IMR-90 (cell line): ENCODE measurements at regions not wholly inside any gene's neighbourhood (a gene's known extent, or its start where the extent isn't known, plus 50 kb on each side); places are given as distances from the start of the nearest gene placed in this dataset.

Source experiments
- ATAC-seq: fragments of 200-7000 bp; cut with Tn5 transposase; 2 replicates; pipeline ENCODE4 v1.9.1; 2020; ENCODE audit warnings: low read depth, mild to moderate bottlenecking, moderate library complexity
- BruUV-seq: library from RNA; stranded (reverse); fragments of 400-500 nt; replicated peaks from 2 replicates; lab custom pipeline; 2021; lab: Mats Ljungman, UMichigan
- CTCF ChIA-PET: fragments of 300-600 bp; formaldehyde crosslinking; extraction: SDS; loops from one replicate; lab custom pipeline; 2021; ENCODE audit warnings: antibody characterized with exemption; lab: Yijun Ruan, JAX
- POLR2A ChIA-PET: fragments of 300-600 bp; sonication (Branson Sonifier 250); formaldehyde crosslinking; loops from one replicate; lab custom pipeline; 2022; ENCODE audit warnings: antibody characterized with exemption; ENCODE audit not compliant: unreplicated experiment; lab: Charles Lee
- DNase-seq: peaks from one replicate; pipeline ENCODE4 v3.0.0; 2013
- H2AFZ ChIP-seq: replicated peaks from 2 replicates; pipeline ENCODE3; 2013; ENCODE audit warnings: low read length, mild to moderate bottlenecking; ENCODE audit not compliant: poor library complexity
- H2AK5ac ChIP-seq: 2 replicates; pipeline ENCODE4 v1.6.1; 2013; ENCODE audit warnings: low read depth, low read length, inconsistent platforms
- H2AK9ac ChIP-seq: replicated peaks from 2 replicates; pipeline ENCODE3; 2013; ENCODE audit warnings: mild to moderate bottlenecking, low read depth, low read length, moderate library complexity; ENCODE audit not compliant: poor library complexity
- H2BK120ac ChIP-seq: 2 replicates; pipeline ENCODE4 v1.6.1; 2013; ENCODE audit warnings: low read depth, low read length, inconsistent platforms
- H2BK15ac ChIP-seq: 3 replicates; pipeline ENCODE4 v1.6.1; 2013; ENCODE audit warnings: low read depth, low read length, inconsistent platforms
- H2BK20ac ChIP-seq: 2 replicates; pipeline ENCODE4 v1.6.1; 2013; ENCODE audit warnings: low read depth, mild to moderate bottlenecking, inconsistent platforms, low read length, moderate library complexity
- H2BK5ac ChIP-seq: 2 replicates; pipeline ENCODE4 v1.6.1; 2013; ENCODE audit warnings: mild to moderate bottlenecking, low read depth, low read length, inconsistent platforms; ENCODE audit not compliant: poor library complexity, severe bottlenecking
- H3K14ac ChIP-seq: replicated peaks from 2 replicates; pipeline ENCODE4 v1.6.1; 2013; ENCODE audit warnings: low read depth, low read length, inconsistent platforms
- H3K18ac ChIP-seq: 2 replicates; pipeline ENCODE4 v1.6.1; 2013; ENCODE audit warnings: low read depth, low read length, control low read depth
- H3K23ac ChIP-seq: 2 replicates; pipeline ENCODE4 v1.6.1; 2013; ENCODE audit warnings: low read depth, low read length, inconsistent platforms
- H3K27ac ChIP-seq: 2 replicates; pipeline ENCODE4 v1.5.1; 2013; ENCODE audit warnings: mild to moderate bottlenecking, control low read depth, low read length; ENCODE audit not compliant: insufficient read depth
- H3K27me3 ChIP-seq: 2 replicates; pipeline ENCODE4 v1.6.1; 2013; ENCODE audit warnings: low read length; ENCODE audit not compliant: control insufficient read depth, insufficient read depth
- H3K36me3 ChIP-seq: 2 replicates; pipeline ENCODE4 v1.6.1; 2013; ENCODE audit warnings: low read length, mixed read lengths; ENCODE audit not compliant: control insufficient read depth, insufficient read depth
- H3K4ac ChIP-seq: 2 replicates; pipeline ENCODE4 v1.6.1; 2013; ENCODE audit warnings: low read depth, low read length, inconsistent platforms
- H3K4me1 ChIP-seq: 2 replicates; pipeline ENCODE4 v1.6.1; 2013; ENCODE audit warnings: low read length, mixed read lengths; ENCODE audit not compliant: control insufficient read depth, insufficient read depth
- H3K4me2 ChIP-seq: 2 replicates; pipeline ENCODE4 v1.6.1; 2013; ENCODE audit warnings: low read depth, mild to moderate bottlenecking, control low read depth, low read length, moderate library complexity
- H3K4me3 ChIP-seq: 2 replicates; pipeline ENCODE4 v1.5.1; 2013; ENCODE audit warnings: low read depth, mild to moderate bottlenecking, control low read depth, low read length, moderate library complexity; ENCODE audit not compliant: insufficient read depth
- H3K56ac ChIP-seq: 2 replicates; pipeline ENCODE4 v1.6.1; 2013; ENCODE audit warnings: low read length, inconsistent platforms; ENCODE audit not compliant: insufficient read depth; ENCODE audit errors: extremely low read depth
- H3K79me1 ChIP-seq, 2 experiments: 2 replicates each; pipeline ENCODE4 v1.6.1; 2013; ENCODE audit warnings: low read length in 2 of 2, inconsistent platforms in 1 of 2, low read depth in 1 of 2
- H3K9ac ChIP-seq: 2 replicates; pipeline ENCODE4 v1.6.1; 2013; ENCODE audit warnings: low read depth, low read length, control low read depth
- H3K9me1 ChIP-seq: 2 replicates; pipeline ENCODE4 v1.6.1; 2013; ENCODE audit warnings: low read length, inconsistent platforms; ENCODE audit not compliant: insufficient read depth
- H3K9me3 ChIP-seq: 2 replicates; pipeline ENCODE4 v1.6.1; 2013; ENCODE audit warnings: low read length; ENCODE audit not compliant: control insufficient read depth, insufficient read depth
- H4K20me1 ChIP-seq: 2 replicates; pipeline ENCODE4 v1.6.1; 2013; ENCODE audit warnings: low read length, inconsistent platforms; ENCODE audit not compliant: insufficient read depth
- H4K5ac ChIP-seq: 2 replicates; pipeline ENCODE4 v1.6.1; 2013; ENCODE audit warnings: mild to moderate bottlenecking, low read depth, low read length, control low read depth
- H4K8ac ChIP-seq, 2 experiments: 2 replicates each; pipeline ENCODE4 v1.6.1; 2013; ENCODE audit warnings: low read depth in 2 of 2, low read length in 2 of 2, control low read depth in 1 of 2, inconsistent platforms in 1 of 2
- H4K91ac ChIP-seq: 2 replicates; pipeline ENCODE4 v1.6.1; 2013; ENCODE audit warnings: low read depth, low read length, inconsistent platforms; ENCODE audit not compliant: insufficient read depth
- BHLHE40 ChIP-seq: fragments of 150-350 bp; IDR thresholded peaks from 2 replicates; pipeline ENCODE4 v1.6.1; 2016; ENCODE audit warnings: mild to moderate bottlenecking, low read depth, low read length
- CHD1 ChIP-seq: IDR thresholded peaks from 2 replicates; pipeline ENCODE4 v1.6.1; 2012; ENCODE audit warnings: low read depth, low read length, improper control_type of control experiment
- CTCF ChIP-seq: conservative IDR thresholded peaks from 2 replicates; pipeline ENCODE4 v1.5.1; 2012; ENCODE audit warnings: mild to moderate bottlenecking, low read depth, low read length, improper control_type of control experiment
- ELK1 ChIP-seq: fragments of 150-350 bp; IDR thresholded peaks from 2 replicates; pipeline ENCODE4 v1.6.1; 2016; ENCODE audit warnings: low read depth, mild to moderate bottlenecking, low read length, moderate library complexity, borderline replicate concordance
- FOS ChIP-seq: fragments of 150-350 bp; IDR thresholded peaks from 2 replicates; pipeline ENCODE4 v1.6.1; 2016; ENCODE audit warnings: low read depth, low read length
- MAZ ChIP-seq: IDR thresholded peaks from 2 replicates; pipeline ENCODE4 v1.6.1; 2012; ENCODE audit warnings: low read depth, mild to moderate bottlenecking, low read length, improper control_type of control experiment, moderate library complexity, borderline replicate concordance
- MXI1 ChIP-seq: IDR thresholded peaks from 2 replicates; pipeline ENCODE4 v1.6.1; 2012; ENCODE audit warnings: low read depth, mild to moderate bottlenecking, low read length, moderate library complexity, borderline replicate concordance
- RAD21 ChIP-seq: IDR thresholded peaks from 2 replicates; pipeline ENCODE4 v1.6.1; 2012; ENCODE audit warnings: low read length, improper control_type of control experiment
- RCOR1 ChIP-seq: IDR thresholded peaks from 2 replicates; pipeline ENCODE4 v1.6.1; 2012; ENCODE audit warnings: mild to moderate bottlenecking, low read length, improper control_type of control experiment; ENCODE audit not compliant: insufficient replicate concordance
- RFX5 ChIP-seq: IDR thresholded peaks from 2 replicates; pipeline ENCODE4 v1.8.0; 2012; ENCODE audit warnings: low read depth, mild to moderate bottlenecking, low read length, moderate library complexity
- USF2 ChIP-seq: fragments of 150-350 bp; IDR thresholded peaks from 2 replicates; pipeline ENCODE4 v1.6.1; 2017; ENCODE audit warnings: mild to moderate bottlenecking, antibody characterized with exemption, low read length, low read depth
- WGBS, 2 experiments: methylation state at CpG; one replicate each; pipeline versions ENCODE4 v1.1.5 to v1.1.7; 2013; ENCODE audit warnings: missing lambda C conversion rate in 2 of 2; ENCODE audit not compliant: insufficient read length in 1 of 2; ENCODE audit errors: extremely low coverage in 2 of 2; 5-methylcytosine and 5-hydroxymethylcytosine counted together
- dilution Hi-C: fragments of 300-500 bp; cut with HindIII; formaldehyde crosslinking; loops from one replicate; pipeline ENCODE4 v1.14.3; 2018; ENCODE audit warnings: low sequenced_read_pairs; ENCODE audit not compliant: unreplicated experiment
- in situ Hi-C: fragments of 300-500 bp; cut with MboI; formaldehyde crosslinking; loops from 3 replicates; pipeline ENCODE4 v1.14.3; 2019; ENCODE audit warnings: low sequenced_read_pairs, inconsistent platforms, mixed read lengths
- intact Hi-C: fragments of 100-400 bp; cut with micrococcal nuclease; formaldehyde crosslinking; loops from 2 replicates; pipeline ENCODE4 v1.10.0; 2022

DNA sequence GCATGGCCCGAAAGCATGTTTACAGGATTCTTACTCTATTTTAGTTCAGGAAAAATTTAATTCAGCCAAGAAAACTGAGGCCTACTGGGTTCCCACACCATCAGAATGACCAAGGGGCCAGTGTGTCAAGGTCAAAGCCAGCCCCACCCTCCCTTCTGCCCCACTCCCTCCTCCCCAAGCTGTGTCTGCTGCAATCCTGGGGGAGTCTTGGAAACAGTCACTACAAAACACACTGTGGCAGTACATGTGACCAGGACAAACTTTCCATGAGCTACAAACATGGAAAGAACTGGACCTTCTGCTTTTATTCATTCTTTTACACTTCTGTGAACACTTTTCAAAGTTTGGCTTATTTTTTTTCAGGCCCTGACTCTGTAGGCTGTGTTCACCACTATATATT is 1228.8 kb upstream of the TMEM132C start:
- Histone ChIP-seq H3K27me3 (no peaks in the 10 kb centered on the region), H2BK20ac (no peak overlapping the region), H2AFZ (no peak overlapping the region), H3K27ac (no peak overlapping the region), H3K79me1 (no peaks in the 10 kb centered on the region), H4K91ac (no peak overlapping the region), H3K4me3 (no peak overlapping the region), H3K9me1 (no peaks in the 10 kb centered on the region), H2AK9ac (no peak overlapping the region), H4K20me1 (no peaks in the 10 kb centered on the region), H2BK5ac (no peak overlapping the region), H3K4me1 (no peaks in the 10 kb centered on the region), H4K5ac (no peak overlapping the region), H3K56ac (no peak overlapping the region), H3K36me3 (no peaks in the 10 kb centered on the region), H4K8ac (no peak overlapping the region), H3K23ac (no peak overlapping the region), H2BK15ac (no peak overlapping the region), H3K18ac (no peak overlapping the region), H2BK120ac (no peak overlapping the region), H3K4ac (no peak overlapping the region), H2AK5ac (no peak overlapping the region), H3K14ac (no peak overlapping the region), H3K4me2 (no peak overlapping the region), H3K9me3 (no peaks in the 10 kb centered on the region), H3K9ac (no peak overlapping the region)
- in situ Hi-C loops = no loop called here
- no CpG with 5 or more reads among the region's 1 CpG for WGBS, 2 experiments
- intact Hi-C loops = no loop called here
- ATAC-seq (no peak), DNase-seq (no peak)
- no TSS peak for BruUV-seq
- dilution Hi-C loops = no loop called here
- POLR2A ChIA-PET = no interaction called here
- no peak for TF ChIP-seq RAD21
- no peak for TF ChIP-seq CTCF
- TF ChIP-seq MAZ = no peak
- TF ChIP-seq MXI1 = no peak
- TF ChIP-seq RFX5 = no peak
- no peak for TF ChIP-seq FOS
- TF ChIP-seq USF2 = no peak
- TF ChIP-seq BHLHE40 = no peak
- no peak for TF ChIP-seq ELK1
- TF ChIP-seq CHD1 = no peak
- no peak for TF ChIP-seq RCOR1
- CTCF ChIA-PET = no interaction called here
